Glutamatergic neuron (in vitro differentiated cells): ENCODE measurements at regions not wholly inside any gene's neighbourhood (a gene's known extent, or its start where the extent isn't known, plus 50 kb on each side); places are given as distances from the start of the nearest gene placed in this dataset.

ENCODE experiments used
- DNase-seq: peaks from one replicate; pipeline ENCODE4 v3.0.0; 2022
- H3K27ac Mint-ChIP-seq: one replicate; pipeline ENCODE4 v1.8.0; 2020; ENCODE audit warnings: mild to moderate bottlenecking, mixed read lengths, inconsistent platforms; ENCODE audit not compliant: unreplicated experiment
- H3K27me3 Mint-ChIP-seq: one replicate; pipeline ENCODE4 v1.8.0; 2020; ENCODE audit warnings: mild to moderate bottlenecking, moderate library complexity, mixed read lengths, inconsistent platforms; ENCODE audit not compliant: unreplicated experiment
- H3K36me3 Mint-ChIP-seq: one replicate; pipeline ENCODE4 v1.8.0; 2020; ENCODE audit warnings: mild to moderate bottlenecking, mixed read lengths, inconsistent platforms; ENCODE audit not compliant: unreplicated experiment
- H3K4me1 Mint-ChIP-seq: one replicate; pipeline ENCODE4 v1.8.0; 2020; ENCODE audit warnings: mild to moderate bottlenecking, low read depth, mixed read lengths, inconsistent platforms; ENCODE audit not compliant: unreplicated experiment
- H3K4me3 Mint-ChIP-seq: one replicate; pipeline ENCODE4 v1.8.0; 2020; ENCODE audit warnings: mild to moderate bottlenecking, mixed read lengths, inconsistent platforms; ENCODE audit not compliant: unreplicated experiment
- H3K9me3 Mint-ChIP-seq: one replicate; pipeline ENCODE4 v1.8.0; 2020; ENCODE audit warnings: mild to moderate bottlenecking, moderate library complexity, mixed read lengths, inconsistent platforms; ENCODE audit not compliant: unreplicated experiment
- TF ChIP-seq, protein P1 (sequence below): fragments of 200-600 bp; sonication (generic); IDR thresholded peaks from one replicate; pipeline ENCODE4 v1.5.0; 2021; ENCODE audit not compliant: partially characterized antibody, unreplicated experiment

DNA sequence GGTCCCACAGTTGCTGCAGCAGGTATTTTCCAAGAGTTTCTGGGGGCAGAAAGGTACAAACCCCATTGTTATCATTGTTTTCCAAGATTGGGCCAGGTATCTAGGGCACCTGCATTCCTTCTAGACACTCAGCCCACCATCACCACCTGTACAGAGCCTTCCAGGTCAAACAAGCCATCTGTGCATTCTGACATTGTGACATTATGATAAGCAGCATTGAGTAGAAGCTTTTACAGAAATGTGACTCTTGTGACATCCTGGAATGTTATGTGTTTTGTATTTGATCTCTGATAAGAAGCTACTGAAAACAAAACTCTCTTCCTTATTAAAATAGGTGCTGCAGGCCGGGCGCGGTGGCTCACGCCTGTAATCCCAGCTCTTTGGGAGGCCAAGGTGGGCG, 128.1 kb upstream of the CCN2 start:
- DNase-seq, result no peak
- Mint-ChIP-seq H3K27me3 (no peaks in the 10 kb centered on the region), H3K27ac (no peak overlapping the region), H3K9me3 (peaks cover 1% of the 10 kb centered on the region), H3K4me3 (no peak overlapping the region), H3K4me1 (peaks cover 5% of the 10 kb centered on the region), H3K36me3 (no peaks in the 10 kb centered on the region)
- TF ChIP-seq, protein P1, sequence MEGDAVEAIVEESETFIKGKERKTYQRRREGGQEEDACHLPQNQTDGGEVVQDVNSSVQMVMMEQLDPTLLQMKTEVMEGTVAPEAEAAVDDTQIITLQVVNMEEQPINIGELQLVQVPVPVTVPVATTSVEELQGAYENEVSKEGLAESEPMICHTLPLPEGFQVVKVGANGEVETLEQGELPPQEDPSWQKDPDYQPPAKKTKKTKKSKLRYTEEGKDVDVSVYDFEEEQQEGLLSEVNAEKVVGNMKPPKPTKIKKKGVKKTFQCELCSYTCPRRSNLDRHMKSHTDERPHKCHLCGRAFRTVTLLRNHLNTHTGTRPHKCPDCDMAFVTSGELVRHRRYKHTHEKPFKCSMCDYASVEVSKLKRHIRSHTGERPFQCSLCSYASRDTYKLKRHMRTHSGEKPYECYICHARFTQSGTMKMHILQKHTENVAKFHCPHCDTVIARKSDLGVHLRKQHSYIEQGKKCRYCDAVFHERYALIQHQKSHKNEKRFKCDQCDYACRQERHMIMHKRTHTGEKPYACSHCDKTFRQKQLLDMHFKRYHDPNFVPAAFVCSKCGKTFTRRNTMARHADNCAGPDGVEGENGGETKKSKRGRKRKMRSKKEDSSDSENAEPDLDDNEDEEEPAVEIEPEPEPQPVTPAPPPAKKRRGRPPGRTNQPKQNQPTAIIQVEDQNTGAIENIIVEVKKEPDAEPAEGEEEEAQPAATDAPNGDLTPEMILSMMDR, result no peak

DNA sequence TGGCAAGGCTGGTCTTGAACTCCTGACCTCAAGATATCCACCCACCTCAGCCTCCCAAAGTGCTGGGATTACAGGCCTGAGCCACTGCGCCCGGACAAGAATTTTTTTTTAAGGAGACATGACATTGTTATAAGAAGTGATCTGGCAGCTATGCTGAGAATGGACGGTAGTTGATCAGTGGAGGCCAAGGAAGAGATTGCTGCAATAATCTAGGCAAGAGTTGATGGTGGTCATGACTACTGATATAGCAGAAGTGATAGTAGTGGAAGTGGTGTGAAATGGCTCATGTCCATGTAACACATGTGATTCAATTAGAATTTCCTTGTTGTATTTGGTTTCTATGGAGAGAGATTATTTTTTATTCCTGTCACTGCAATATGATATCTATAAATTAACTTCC, 125.3 kb upstream of the CCN2 start:
- Mint-ChIP-seq H3K27ac (no peak overlapping the region), H3K36me3 (no peaks in the 10 kb centered on the region), H3K4me3 (no peak overlapping the region), H3K9me3 (no peaks in the 10 kb centered on the region), H3K27me3 (no peaks in the 10 kb centered on the region), H3K4me1 (peaks cover 5% of the 10 kb centered on the region)
- DNase-seq, result no peak
- TF ChIP-seq, protein P1, result no peak

DNA sequence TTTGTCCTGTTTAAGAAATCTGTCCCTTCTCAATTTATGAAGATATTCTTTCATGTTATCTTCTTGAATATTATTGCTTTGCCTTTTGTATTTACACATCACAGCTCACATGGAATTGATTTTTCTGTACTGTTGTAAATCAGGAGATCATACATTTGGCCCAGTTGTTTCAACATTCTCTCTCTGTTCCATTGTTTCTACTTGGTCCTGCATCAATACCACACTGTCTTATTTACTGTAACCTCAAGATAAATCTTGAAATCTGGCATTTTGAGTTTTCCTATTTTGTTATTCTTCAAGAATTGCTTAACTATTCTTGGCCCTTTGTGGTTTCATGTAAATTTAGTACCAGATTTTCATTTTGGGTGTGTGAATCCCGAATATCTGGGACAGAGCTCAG, 121.7 kb upstream of the CCN2 start:
- DNase-seq, result no peak
- no peaks in the 10 kb centered on the region for H3K36me3 Mint-ChIP-seq
- TF ChIP-seq, protein P1, result no peak
- no peaks in the 10 kb centered on the region for H3K9me3 Mint-ChIP-seq
- no peaks in the 10 kb centered on the region for H3K27me3 Mint-ChIP-seq
- H3K4me1 Mint-ChIP-seq, result peaks cover 5% of the 10 kb centered on the region
- no peak overlapping the region for H3K4me3 Mint-ChIP-seq
- H3K27ac Mint-ChIP-seq, result no peak overlapping the region

DNA sequence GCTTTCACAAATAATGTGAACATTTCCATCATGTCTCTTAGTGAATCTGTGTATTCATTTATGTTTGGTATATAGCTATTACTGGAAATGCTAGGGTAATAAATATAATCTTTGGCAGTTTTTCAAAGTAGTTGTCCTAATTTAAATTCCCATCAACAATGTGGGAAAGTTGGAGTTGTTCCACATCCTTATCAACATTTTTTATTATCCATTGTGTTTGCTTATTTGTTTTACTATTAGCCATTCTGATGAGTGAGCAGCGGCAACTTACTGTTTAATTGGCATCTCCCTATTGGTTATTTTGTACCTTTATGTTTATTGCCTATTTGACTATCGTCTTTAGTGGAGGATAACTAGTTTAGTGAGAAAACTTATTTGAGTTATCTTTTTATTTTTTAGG, 121.1 kb upstream of the CCN2 start:
- no peaks in the 10 kb centered on the region for H3K9me3 Mint-ChIP-seq
- H3K27me3 Mint-ChIP-seq, result no peaks in the 10 kb centered on the region
- TF ChIP-seq, protein P1, result no peak
- H3K4me1 Mint-ChIP-seq, result peaks cover 5% of the 10 kb centered on the region
- H3K4me3 Mint-ChIP-seq, result no peak overlapping the region
- no peak for DNase-seq
- H3K27ac Mint-ChIP-seq, result no peak overlapping the region
- no peaks in the 10 kb centered on the region for H3K36me3 Mint-ChIP-seq

DNA sequence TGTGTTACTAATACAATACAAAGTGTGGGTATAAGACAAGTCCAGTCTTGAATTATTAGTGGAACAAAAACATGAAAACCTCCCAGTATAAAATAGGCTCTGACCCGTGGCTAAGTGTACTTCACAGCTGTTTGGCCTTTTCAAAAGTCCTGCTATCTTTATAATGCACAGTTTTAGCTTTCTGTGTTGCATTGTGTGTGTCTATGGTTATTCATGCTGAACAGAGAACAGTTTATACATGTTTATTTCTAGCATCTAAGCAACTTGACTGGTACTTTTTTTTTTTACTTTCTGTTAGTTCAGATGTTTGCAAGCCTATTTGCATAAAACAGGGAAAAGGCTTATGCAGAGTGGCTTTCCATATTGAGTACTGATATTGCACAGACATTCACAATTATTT, 119.2 kb upstream of the CCN2 start:
- no peak for DNase-seq
- Mint-ChIP-seq H3K36me3 (no peaks in the 10 kb centered on the region), H3K9me3 (no peaks in the 10 kb centered on the region), H3K4me3 (no peak overlapping the region), H3K27me3 (peaks cover 2% of the 10 kb centered on the region), H3K27ac (no peak overlapping the region), H3K4me1 (peaks cover under 1% of the 10 kb centered on the region)
- TF ChIP-seq, protein P1, result no peak
